GM19025 (cell line): ENCODE measurements at regions not wholly inside any gene's neighbourhood (a gene's known extent, or its start where the extent isn't known, plus 50 kb on each side); places are given as distances from the start of the nearest gene placed in this dataset.
"Not testable (repeated sequence)": the region's sequence is repeated elsewhere in the genome, so short reads cannot be mapped to it uniquely, and the experiment has no call there.

Source experiments
- ATAC-seq: cut with Tn5 transposase; IDR thresholded peaks from one replicate; pipeline ENCODE4 v1.9.1; 2021; ENCODE audit warnings: mild to moderate bottlenecking, low read depth, moderate library complexity; ENCODE audit not compliant: unreplicated experiment

DNA sequence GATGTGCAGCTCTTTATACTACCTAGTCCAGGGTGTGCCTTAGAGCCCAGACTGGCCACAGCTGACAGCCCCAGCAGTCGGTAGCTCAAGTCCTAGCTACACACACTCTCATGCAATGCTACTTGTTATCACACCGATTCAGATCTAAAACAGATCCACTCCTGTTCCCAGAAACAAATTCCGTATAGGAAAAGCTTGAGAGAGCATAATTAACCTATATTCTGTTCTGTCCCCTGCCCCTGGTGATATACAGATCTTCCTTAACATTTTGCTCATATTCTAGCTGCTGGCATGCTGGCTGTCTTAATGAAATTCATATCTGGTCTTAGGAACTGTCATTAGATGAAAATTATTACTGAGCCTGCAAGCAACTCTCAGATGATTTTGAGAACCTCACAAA is 204.3 kb downstream of the SOX2 start:
- ATAC-seq, result no peak

DNA sequence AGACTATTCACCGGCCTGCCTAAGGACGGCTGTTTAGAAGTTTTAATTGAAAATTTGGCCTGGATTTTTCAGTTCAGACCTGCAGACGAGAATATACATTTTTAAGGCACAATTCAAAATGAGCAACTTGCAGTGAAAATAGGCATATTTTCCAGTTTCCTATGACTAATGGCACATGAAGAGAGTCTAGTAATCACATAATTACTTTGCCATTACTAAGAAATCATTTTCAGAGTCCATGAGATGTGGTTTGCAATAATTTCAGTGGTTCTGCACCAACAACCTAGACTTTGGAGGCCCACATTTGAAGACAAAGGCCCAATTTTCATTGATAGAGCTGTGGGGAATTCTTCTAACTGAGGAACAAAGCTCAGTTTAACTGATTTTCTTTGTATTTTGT is 205.3 kb downstream of the SOX2 start:
- ATAC-seq, result no peak

DNA sequence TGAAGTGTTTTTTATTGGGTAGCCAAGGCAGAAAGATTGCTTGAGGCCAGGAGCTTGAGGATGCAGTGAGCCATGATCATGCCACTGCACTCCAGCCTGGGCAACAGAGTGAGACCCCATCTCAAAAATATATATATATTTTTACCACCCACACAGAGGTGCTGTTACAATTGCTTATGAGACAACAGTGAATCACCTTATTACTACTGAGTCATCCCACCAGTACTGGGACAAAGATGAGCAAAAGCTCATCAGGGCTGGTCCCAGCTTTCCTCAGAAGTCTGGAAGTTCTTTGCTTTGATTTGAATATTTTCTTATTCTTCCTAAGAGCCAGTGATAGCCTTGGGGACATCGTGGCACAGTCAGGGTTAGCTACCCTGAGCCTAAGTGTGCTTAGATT is 207.7 kb downstream of the SOX2 start:
- no peak for ATAC-seq

DNA sequence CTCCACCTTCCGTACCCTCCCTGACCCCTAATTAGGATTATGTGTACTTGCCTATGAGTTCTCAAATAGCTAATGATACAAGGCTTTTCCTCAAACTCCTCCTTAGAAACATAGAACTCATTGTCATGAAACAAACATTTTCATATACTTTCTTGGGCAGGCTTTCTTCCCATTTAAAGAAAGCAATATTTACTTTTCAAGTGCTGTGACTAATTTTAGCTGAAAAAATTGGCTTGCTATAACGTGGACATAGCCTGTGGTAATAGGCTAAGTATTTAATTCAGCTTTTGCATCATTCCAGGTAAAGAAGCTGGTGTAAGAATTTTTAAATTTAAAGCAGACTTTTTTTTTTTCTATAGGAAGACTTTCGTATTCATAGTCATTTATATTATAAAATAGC is 208.7 kb downstream of the SOX2 start:
- no peak for ATAC-seq

DNA sequence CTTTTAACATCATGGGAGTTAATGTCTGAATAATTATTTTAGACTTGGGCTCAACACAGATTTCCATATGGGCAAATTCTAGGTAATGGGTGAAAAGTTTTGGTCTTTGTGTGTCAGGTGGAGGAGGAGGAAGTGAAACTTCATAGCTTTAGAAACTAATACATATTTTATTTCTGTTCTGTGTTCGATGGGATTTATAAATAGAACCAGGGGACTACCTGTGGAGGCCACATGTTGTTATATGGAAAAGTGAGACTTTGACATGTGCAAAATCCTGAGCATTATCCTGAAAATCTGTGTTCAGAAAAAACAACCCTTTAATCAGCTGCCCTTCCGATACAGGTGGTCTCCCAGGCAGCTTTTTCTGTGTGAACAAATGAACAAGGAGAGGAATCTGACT is 209.5 kb downstream of the SOX2 start:
- peak; percentile 73 for ATAC-seq

DNA sequence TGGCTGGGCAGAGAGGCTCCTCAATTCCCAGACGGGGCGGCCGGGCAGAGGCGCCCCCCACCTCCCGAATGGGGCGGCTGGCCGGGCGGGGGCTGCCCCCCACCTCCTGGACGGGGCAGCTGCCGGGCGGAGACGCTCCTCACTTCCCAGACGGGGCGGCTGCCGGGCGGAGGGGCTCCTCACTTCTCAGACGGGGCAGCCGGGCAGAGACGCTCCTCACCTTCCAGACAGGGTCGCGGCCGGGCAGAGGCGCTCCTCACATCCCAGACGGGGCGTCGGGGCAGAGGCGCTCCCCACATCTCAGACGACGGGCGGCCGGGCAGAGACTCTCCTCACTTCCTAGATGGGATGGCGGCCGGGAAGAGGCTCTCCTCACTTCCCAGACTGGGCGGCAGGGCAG is 214.1 kb downstream of the SOX2 start:
- ATAC-seq, result not testable (repeated sequence)

DNA sequence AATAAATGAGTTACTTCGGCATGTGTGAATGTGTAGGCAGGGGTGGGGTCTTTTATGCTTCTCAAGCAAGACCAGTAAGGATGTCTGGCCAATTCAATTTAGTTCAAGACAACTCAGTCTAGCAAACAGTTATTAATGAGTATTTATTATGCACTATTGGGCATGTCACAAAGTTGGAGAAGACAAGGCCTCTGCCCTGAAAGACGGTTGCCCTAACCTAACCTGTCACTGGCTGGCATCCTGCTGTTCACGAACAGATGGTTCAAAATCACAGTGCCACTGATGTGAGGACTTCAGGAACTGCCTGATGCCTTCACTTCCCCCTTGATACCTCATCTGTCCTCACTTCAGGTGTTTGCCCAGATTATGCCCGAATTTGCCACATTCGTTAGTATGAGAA is 217.8 kb downstream of the SOX2 start:
- no peak for ATAC-seq

DNA sequence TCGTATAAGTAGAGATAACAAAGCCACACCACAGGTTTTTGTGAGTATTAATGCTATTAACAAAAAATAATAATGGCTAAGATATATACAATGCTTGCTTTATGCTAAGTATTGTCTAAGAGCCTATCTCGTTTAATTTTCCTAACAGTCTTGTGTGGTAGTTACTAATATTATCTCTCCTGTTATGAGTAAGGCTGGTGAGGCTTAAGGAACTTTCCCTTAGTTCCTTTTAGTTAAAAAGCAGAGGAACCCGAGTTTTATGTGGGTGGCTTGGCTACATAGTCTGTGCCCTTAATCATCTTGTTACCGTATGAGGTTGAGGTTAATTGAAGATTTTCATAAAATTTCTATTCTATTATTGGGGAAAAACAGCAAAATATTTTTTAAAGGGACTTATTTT is 218.4 kb downstream of the SOX2 start:
- no peak for ATAC-seq

DNA sequence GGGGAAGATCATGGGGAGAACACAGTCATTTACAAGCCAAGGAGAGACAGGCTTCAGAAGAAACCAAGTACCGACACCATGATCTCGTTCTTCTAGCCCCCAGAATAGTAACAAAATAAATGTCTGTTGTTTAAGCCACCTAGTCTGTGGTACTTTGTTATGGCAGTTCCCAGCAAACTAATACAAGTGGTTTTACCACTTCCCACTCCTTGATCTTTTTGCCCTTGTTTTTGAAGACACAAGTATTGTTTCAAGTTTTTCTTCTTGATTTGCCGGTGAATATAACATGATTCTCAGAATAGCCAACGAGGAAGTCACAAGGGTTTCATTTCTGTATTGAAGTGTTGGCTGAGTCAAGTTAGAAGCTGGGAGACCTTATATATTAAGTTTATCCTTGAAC is 220.3 kb downstream of the SOX2 start:
- no peak for ATAC-seq

DNA sequence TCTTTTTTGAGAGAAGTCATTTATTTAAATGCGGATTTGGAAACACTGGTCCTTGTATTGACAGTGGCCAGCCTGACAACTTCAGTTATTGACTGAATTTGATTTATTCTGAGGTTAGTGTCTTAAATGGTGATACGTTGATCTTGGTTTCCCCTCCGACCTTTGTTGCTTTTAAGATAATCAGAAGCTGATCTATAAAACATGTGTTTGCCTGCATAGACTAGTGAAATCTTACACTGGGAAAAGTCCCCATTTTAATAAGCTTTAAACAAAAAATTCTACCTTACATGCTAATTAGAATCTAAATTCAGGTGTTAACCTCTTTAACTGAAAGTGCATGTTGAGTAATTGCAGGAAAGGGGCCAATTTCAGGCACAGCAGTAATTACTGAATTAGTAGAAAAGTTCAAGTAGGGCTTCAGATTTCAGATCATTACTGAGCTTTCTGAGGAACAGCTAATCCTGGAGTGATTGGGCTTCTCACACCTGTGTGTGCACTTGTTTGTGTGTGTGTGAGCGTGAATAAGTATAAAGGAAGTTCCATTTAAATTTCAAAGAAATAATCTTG is 221.4 kb downstream of the SOX2 start:
- no peak for ATAC-seq

DNA sequence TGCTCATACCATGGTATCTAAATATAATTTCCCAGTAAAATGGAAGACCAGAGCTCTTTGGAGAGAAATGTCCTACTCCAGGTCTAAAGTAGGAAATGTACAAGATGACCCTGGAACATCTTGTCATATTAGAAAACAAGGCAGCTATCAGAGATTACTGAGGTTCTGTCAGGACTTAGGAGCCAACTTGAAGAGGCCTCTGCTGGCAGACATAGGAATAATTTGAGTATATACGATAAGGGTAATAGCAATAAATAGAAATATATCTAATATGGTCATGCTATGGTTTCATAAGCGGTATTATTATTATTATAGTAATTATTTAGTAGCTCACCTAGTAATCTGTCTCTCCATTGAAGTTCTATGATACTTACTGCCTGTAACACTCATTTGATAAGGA is 224.2 kb downstream of the SOX2 start:
- no peak for ATAC-seq

DNA sequence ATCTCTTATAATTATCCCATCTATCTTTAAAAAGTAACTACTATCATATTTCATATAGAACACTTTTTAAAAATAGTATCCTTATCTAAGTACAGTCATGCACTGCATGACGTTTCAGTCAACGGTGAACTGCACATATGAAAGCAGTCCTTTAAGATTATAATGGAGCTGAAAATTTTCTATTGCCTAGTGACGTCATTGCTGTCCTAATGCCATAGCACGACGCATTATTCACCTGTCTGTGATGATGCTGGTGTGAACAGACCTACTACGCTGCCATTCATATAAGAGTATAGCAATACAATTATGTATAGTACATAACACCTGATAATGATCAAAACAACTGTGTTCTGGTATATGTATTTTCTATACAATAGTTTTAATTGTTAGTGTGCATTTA is 225.0 kb downstream of the SOX2 start:
- no peak for ATAC-seq

DNA sequence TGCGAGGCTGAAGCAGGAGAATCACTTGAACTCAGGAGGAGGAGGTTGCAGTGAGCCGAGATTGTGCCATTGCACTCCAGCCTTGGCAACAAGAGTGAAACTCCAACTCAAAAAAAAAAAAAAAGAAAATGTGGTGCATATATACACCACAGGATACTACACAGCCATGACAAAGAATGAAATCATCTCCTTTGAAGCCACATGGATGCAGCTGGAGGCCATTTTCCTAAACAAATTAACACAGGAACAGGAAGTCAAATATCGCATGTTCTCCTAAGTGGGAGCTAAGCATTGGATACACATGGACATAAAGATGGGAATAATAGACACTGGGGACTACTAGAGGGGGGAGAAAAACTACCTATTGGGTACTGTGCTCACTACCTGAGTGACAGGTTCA is 226.9 kb downstream of the SOX2 start:
- ATAC-seq, result not testable (repeated sequence)

DNA sequence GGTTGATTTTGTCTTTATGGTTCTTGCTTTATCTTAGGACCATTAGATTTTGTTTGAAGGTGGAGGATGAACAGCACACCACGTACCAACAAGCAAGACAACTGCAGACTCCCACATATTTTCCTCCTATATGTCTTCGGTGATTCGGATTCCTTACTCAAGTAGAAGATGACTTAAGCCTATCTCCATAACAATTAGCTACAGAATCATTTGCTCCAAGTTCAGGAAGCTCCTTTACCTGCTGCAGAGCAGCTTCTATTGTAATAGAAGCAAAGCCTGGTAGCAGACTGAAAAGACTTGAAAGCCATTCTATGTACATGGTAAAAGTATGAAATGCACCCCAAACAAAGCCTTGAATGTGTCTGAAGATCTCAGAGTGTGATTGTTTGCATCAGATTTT is 229.0 kb downstream of the SOX2 start:
- no peak for ATAC-seq

DNA sequence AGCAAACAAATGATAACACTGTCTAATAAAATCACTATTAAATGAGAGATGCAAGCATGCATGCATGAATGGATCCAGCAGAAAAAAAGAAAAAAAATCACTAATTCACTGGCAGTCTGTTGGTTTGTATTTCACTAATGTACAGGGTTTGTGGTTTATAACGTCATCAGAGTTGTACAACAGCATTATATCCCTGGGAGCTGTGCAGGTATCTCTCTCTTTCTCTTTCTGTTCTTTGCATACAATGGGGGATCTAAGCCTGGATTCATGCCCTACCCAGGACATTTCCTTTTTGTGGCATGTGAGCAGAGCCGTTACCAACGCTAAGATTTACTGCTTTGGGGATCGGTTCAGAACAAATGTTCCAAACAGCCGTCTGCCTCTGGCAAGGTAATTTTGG is 229.5 kb downstream of the SOX2 start:
- ATAC-seq, result no peak

DNA sequence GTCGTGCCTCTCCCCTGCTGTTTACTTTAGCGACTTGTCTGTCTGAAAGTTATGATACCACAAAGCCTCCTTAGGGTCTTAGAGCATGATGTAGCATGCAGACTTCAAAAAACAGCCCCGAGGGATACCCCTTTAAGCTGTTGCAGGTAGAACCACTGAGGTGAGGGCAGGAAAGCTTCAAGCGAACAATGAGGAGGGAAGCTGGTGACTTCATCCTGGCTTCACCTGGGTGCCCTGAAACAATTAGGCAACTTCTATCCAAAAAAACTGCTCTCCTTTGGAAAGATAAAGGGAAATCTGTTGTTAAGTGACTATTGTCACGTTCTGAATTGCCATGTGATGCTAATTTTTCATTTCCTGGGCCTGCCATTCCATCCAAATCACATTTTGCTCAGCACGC is 231.6 kb downstream of the SOX2 start:
- ATAC-seq, result no peak

DNA sequence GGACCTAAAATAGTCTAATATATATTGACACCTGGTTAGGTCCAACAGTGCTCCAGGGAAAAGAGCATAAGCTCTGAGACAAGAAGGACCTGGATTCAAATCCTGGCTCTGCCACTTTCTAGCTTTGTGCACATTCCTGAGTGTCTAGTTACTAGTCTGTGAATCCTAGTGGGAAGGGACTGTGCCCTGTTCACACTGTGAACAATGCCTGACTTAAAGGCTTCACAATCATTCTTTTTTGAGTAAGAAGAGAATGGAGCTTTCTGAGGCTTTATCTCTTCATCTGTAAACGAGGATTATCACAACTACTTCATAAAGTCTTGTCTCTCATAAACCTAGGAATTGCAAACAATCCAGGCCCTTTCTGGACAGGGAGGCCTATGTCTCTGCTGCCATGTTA is 235.9 kb downstream of the SOX2 start:
- ATAC-seq, result no peak

DNA sequence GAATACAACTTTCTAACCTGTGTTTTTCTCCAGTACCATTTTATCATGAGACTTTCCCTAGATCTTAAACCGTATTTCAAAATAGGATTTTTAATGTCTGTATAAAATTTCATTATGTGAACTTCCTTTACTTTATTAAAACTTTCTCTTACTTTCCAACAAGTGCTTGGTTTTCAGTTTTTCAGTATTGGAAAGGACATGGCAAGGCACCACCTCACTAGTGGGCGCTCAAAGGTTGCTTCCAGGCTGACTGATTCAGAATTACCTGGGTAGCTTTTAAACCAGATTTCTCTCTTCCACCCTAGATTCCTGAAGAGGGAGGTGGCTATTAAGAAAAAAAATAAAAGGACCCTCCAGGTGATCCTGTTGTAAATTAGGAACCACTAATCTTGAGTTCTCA is 236.6 kb downstream of the SOX2 start:
- ATAC-seq, result no peak

DNA sequence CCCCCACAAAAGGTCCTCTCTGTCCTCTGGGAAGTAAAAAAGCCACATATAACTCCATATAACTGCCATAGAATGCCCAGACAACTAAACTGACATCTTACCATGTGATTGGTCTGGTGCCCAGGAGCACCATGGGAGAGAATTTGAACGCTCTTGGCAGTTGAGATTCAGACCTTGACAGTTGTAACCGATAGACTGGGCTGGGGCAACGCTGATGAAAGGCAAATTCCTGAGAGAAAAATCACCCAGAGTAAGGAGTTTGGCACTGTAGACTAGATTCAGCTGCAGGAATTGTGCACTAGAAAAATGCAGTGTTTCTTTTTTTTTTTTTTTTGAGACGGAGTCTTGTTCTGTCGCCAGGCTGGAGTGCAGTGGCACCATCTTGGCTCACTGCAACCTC is 240.5 kb downstream of the SOX2 start:
- ATAC-seq, result no peak

DNA sequence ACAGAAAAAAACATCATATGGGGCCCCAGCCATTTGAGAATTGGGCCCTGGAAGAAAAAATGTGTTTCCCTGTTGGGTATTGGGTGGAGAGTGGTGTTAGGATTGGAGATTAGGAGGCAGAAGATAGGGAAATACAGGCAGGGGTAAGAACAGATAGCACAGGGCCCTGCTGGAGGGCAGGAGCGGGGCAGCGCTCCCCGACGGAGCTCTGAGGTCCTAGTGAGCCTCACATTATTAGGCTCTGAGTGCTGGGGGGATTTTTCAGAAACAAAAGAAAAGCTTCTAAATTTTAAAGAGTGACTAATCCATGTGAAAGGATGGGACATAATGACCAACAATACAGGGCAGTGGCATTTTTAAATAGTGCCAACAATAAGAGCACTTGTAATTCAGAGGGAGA is 241.2 kb downstream of the SOX2 start:
- ATAC-seq, result no peak

DNA sequence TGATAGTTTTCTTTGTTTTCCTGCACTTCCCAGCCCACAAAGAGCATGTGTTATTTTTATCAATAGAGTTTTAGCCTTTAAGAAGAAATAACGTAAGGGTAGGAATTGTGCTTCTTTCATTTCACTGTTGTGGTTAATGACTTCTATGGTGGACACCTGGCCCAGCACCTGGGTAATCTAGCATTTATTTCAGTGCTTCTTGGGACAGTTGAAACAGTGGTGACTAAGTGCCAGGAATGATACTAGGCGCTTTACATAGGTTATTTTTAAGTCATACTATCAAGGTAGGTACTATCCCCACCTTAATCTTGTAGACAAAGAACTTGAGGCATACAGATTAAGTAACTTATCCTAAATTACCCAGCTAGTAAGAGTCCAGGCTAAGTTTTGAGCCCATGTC is 243.8 kb downstream of the SOX2 start:
- no peak for ATAC-seq

DNA sequence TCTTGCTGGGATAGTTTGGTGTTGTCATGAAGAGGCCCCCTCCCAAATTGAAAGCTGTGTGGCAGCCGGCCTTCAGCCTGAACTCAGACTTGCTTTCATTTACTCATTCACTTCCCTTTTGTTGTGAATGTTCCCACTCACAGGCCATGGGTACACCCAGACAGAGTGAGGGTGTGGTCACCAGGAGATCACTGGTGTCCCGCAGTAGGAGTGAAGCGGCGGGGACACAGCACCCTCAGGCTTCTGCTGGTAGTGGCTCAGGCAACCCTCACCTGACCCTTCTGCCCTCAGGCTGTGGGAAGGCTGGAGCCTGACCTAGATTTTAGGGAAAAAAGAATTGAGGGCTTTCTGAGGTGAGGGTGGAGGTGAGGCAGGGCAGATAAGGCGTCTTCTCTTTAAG is 244.4 kb downstream of the SOX2 start:
- no peak for ATAC-seq

DNA sequence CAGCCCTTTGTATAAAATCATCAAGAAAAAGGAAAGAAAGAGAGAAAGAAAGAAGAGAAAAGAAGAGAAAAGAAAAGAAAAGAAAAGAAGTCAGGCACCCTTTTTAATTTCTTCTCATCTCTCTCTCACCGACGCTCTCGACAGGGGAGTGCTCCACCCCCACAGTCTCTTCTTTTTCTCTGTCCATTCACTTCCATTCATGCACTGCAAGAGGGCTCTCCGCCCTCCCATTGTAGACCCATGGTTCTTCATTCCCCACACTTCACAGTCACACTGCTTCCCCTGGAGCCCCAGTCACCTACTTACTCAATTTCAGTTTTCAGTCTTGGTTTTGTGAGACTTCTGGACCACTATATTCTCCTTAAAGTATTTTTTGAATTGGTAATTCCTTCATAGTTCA is 254.7 kb downstream of the SOX2 start:
- ATAC-seq, result no peak
